Activated CD4-positive, alpha-beta T cell treated with anti-CD3 and anti-CD28 coated beads, Interleukin-2, amount 10 ng/mL, durations not matched to agents 7 days and 5 days (primary cell): ENCODE measurements at regions not wholly inside any gene's neighbourhood (a gene's known extent, or its start where the extent isn't known, plus 50 kb on each side); places are given as distances from the start of the nearest gene placed in this dataset.

Experiments
- CTCF ChIA-PET: fragments of 350-600 bp; sonication (Branson Sonifier 250); formaldehyde crosslinking; loops from one replicate; lab custom pipeline; 2021; ENCODE audit warnings: antibody characterized with exemption; lab: Charles Lee
- POLR2A ChIA-PET: fragments of 350-600 bp; sonication (Branson Sonifier 250); formaldehyde crosslinking; loops from one replicate; lab custom pipeline; 2021; ENCODE audit warnings: antibody characterized with exemption; lab: Charles Lee
- DNase-seq: peaks from one replicate; pipeline ENCODE4 v3.0.0-alpha.2; 2020
- H3K27ac Mint-ChIP-seq: one replicate; pipeline ENCODE4 v1.8.0; 2021; ENCODE audit warnings: mild to moderate bottlenecking, moderate library complexity, mixed read lengths
- H3K27me3 Mint-ChIP-seq: one replicate; pipeline ENCODE4 v1.8.0; 2021; ENCODE audit warnings: mixed read lengths
- H3K36me3 Mint-ChIP-seq: one replicate; pipeline ENCODE4 v1.8.0; 2021; ENCODE audit warnings: low read depth, mixed read lengths
- H3K4me1 Mint-ChIP-seq: one replicate; pipeline ENCODE4 v1.8.0; 2021; ENCODE audit warnings: mixed read lengths
- H3K4me3 Mint-ChIP-seq: one replicate; pipeline ENCODE4 v1.8.0; 2021; ENCODE audit warnings: mild to moderate bottlenecking, moderate library complexity, mixed read lengths
- H3K9me3 Mint-ChIP-seq: one replicate; pipeline ENCODE4 v1.8.0; 2021; ENCODE audit warnings: mixed read lengths

- Mint-ChIP-seq H3K4me1 (no peaks in the 10 kb centered on the region), H3K36me3 (no peaks in the 10 kb centered on the region), H3K27ac (no peak overlapping the region), H3K27me3 (peaks cover 56% of the 10 kb centered on the region), H3K4me3 (no peak overlapping the region), H3K9me3 (no peaks in the 10 kb centered on the region)
- ChIA-PET CTCF (interaction anchor here (0.6 kb wide), 1 partner anchor 852 kb away, joined by 4 read pairs; no protein-coding TSS in a partner anchor), POLR2A (no interaction called here)
- no peak for DNase-seq
Observed at GRCh38 chr5:176162888-176163287, 75.3 kb upstream of the SIMC1 start.

GRCh38 chr5:176166427-176166826 is 71.8 kb upstream of the SIMC1 start:
- no peaks in the 10 kb centered on the region for H3K36me3 Mint-ChIP-seq
- H3K27me3 Mint-ChIP-seq = peaks cover 61% of the 10 kb centered on the region
- CTCF ChIA-PET = no interaction called here
- POLR2A ChIA-PET = no interaction called here
- H3K9me3 Mint-ChIP-seq = no peaks in the 10 kb centered on the region
- no peaks in the 10 kb centered on the region for H3K4me1 Mint-ChIP-seq
- H3K4me3 Mint-ChIP-seq = no peak overlapping the region
- H3K27ac Mint-ChIP-seq = no peak overlapping the region
- no peak for DNase-seq

GRCh38 chr5:176167800-176168199 is 70.4 kb upstream of the SIMC1 start:
- no peaks in the 10 kb centered on the region for H3K9me3 Mint-ChIP-seq
- H3K27ac Mint-ChIP-seq = no peak overlapping the region
- H3K4me1 Mint-ChIP-seq = no peaks in the 10 kb centered on the region
- ChIA-PET POLR2A (no interaction called here), CTCF (no interaction called here)
- H3K27me3 Mint-ChIP-seq = peaks cover 55% of the 10 kb centered on the region
- H3K4me3 Mint-ChIP-seq = no peak overlapping the region
- no peaks in the 10 kb centered on the region for H3K36me3 Mint-ChIP-seq
- no peak for DNase-seq

GRCh38 chr5:176169393-176170063 is 68.7 kb upstream of the SIMC1 start:
- CTCF ChIA-PET = no interaction called here
- peaks cover 41% of the 10 kb centered on the region for H3K27me3 Mint-ChIP-seq
- no peak overlapping the region for H3K27ac Mint-ChIP-seq
- H3K36me3 Mint-ChIP-seq = no peaks in the 10 kb centered on the region
- H3K4me3 Mint-ChIP-seq = no peak overlapping the region
- POLR2A ChIA-PET = no interaction called here
- no peak for DNase-seq
- H3K4me1 Mint-ChIP-seq = no peaks in the 10 kb centered on the region
- H3K9me3 Mint-ChIP-seq = no peaks in the 10 kb centered on the region

GRCh38 chr5:176170084-176170483 is 68.1 kb upstream of the SIMC1 start:
- ChIA-PET POLR2A (no interaction called here), CTCF (no interaction called here)
- no peak overlapping the region for H3K27ac Mint-ChIP-seq
- no peaks in the 10 kb centered on the region for H3K36me3 Mint-ChIP-seq
- H3K27me3 Mint-ChIP-seq = peaks cover 37% of the 10 kb centered on the region
- H3K4me3 Mint-ChIP-seq = no peak overlapping the region
- H3K9me3 Mint-ChIP-seq = no peaks in the 10 kb centered on the region
- DNase-seq = no peak
- no peaks in the 10 kb centered on the region for H3K4me1 Mint-ChIP-seq

- H3K27ac Mint-ChIP-seq = no peak overlapping the region
- no peak overlapping the region for H3K4me3 Mint-ChIP-seq
- ChIA-PET POLR2A (no interaction called here), CTCF (interaction anchor here (0.6 kb wide), 1 partner anchor 1119 kb away, joined by 4 read pairs; no protein-coding TSS in a partner anchor)
- H3K4me1 Mint-ChIP-seq = no peaks in the 10 kb centered on the region
- H3K9me3 Mint-ChIP-seq = no peaks in the 10 kb centered on the region
- peaks cover 30% of the 10 kb centered on the region for H3K27me3 Mint-ChIP-seq
- no peak for DNase-seq
- H3K36me3 Mint-ChIP-seq = no peaks in the 10 kb centered on the region
Observed at GRCh38 chr5:176171171-176171760, 67.0 kb upstream of the SIMC1 start.

GRCh38 chr5:176172246-176172645 is 66.0 kb upstream of the SIMC1 start:
- no peaks in the 10 kb centered on the region for H3K9me3 Mint-ChIP-seq
- H3K4me1 Mint-ChIP-seq = no peaks in the 10 kb centered on the region
- no peak for DNase-seq
- H3K36me3 Mint-ChIP-seq = no peaks in the 10 kb centered on the region
- peaks cover 25% of the 10 kb centered on the region for H3K27me3 Mint-ChIP-seq
- ChIA-PET POLR2A (no interaction called here), CTCF (no interaction called here)
- no peak overlapping the region for H3K4me3 Mint-ChIP-seq
- H3K27ac Mint-ChIP-seq = no peak overlapping the region

GRCh38 chr5:176173647-176174046 is 64.6 kb upstream of the SIMC1 start:
- H3K27ac Mint-ChIP-seq = no peak overlapping the region
- H3K4me3 Mint-ChIP-seq = no peak overlapping the region
- H3K27me3 Mint-ChIP-seq = peaks cover 24% of the 10 kb centered on the region
- ChIA-PET POLR2A (no interaction called here), CTCF (no interaction called here)
- no peaks in the 10 kb centered on the region for H3K36me3 Mint-ChIP-seq
- no peaks in the 10 kb centered on the region for H3K9me3 Mint-ChIP-seq
- DNase-seq = no peak
- no peaks in the 10 kb centered on the region for H3K4me1 Mint-ChIP-seq

GRCh38 chr5:176174345-176175025 is 63.7 kb upstream of the SIMC1 start:
- no peak overlapping the region for H3K27ac Mint-ChIP-seq
- no peaks in the 10 kb centered on the region for H3K36me3 Mint-ChIP-seq
- POLR2A ChIA-PET = no interaction called here
- peaks cover 26% of the 10 kb centered on the region for H3K27me3 Mint-ChIP-seq
- no peak overlapping the region for H3K4me3 Mint-ChIP-seq
- no peaks in the 10 kb centered on the region for H3K4me1 Mint-ChIP-seq
- no peak for DNase-seq
- CTCF ChIA-PET = no interaction called here
- no peaks in the 10 kb centered on the region for H3K9me3 Mint-ChIP-seq

- ChIA-PET CTCF (no interaction called here), POLR2A (no interaction called here)
- no peaks in the 10 kb centered on the region for H3K4me1 Mint-ChIP-seq
- no peak overlapping the region for H3K4me3 Mint-ChIP-seq
- no peak for DNase-seq
- no peaks in the 10 kb centered on the region for H3K9me3 Mint-ChIP-seq
- H3K27ac Mint-ChIP-seq = no peak overlapping the region
- no peaks in the 10 kb centered on the region for H3K36me3 Mint-ChIP-seq
- H3K27me3 Mint-ChIP-seq = peaks cover 23% of the 10 kb centered on the region
Observed at GRCh38 chr5:176175101-176175852, 62.9 kb upstream of the SIMC1 start.

- H3K27me3 Mint-ChIP-seq = peaks cover 20% of the 10 kb centered on the region
- H3K4me3 Mint-ChIP-seq = no peak overlapping the region
- POLR2A ChIA-PET = no interaction called here
- H3K4me1 Mint-ChIP-seq = no peaks in the 10 kb centered on the region
- H3K36me3 Mint-ChIP-seq = no peaks in the 10 kb centered on the region
- no peak for DNase-seq
- CTCF ChIA-PET = no interaction called here
- H3K9me3 Mint-ChIP-seq = no peaks in the 10 kb centered on the region
- no peak overlapping the region for H3K27ac Mint-ChIP-seq
Observed at GRCh38 chr5:176176231-176176630, 62.0 kb upstream of the SIMC1 start.

- ChIA-PET POLR2A (no interaction called here), CTCF (no interaction called here)
- no peak for DNase-seq
- Mint-ChIP-seq H3K4me3 (no peak overlapping the region), H3K27ac (no peak overlapping the region), H3K36me3 (no peaks in the 10 kb centered on the region), H3K9me3 (no peaks in the 10 kb centered on the region), H3K27me3 (peaks cover 21% of the 10 kb centered on the region), H3K4me1 (no peaks in the 10 kb centered on the region)
Observed at GRCh38 chr5:176178789-176179188, 59.4 kb upstream of the SIMC1 start.

GRCh38 chr5:176180339-176180738 is 57.9 kb upstream of the SIMC1 start:
- DNase-seq = no peak
- H3K27me3 Mint-ChIP-seq = peaks cover 27% of the 10 kb centered on the region
- no peaks in the 10 kb centered on the region for H3K9me3 Mint-ChIP-seq
- no peaks in the 10 kb centered on the region for H3K36me3 Mint-ChIP-seq
- H3K4me3 Mint-ChIP-seq = no peak overlapping the region
- no peaks in the 10 kb centered on the region for H3K4me1 Mint-ChIP-seq
- ChIA-PET POLR2A (no interaction called here), CTCF (no interaction called here)
- H3K27ac Mint-ChIP-seq = no peak overlapping the region
